Stimulated activated CD4-positive, alpha-beta T cell treated with anti-CD3 and anti-CD28 coated beads, Interleukin-1b, Interleukin-23, amount 100 ng/mL, for 1 hour (primary cell): ENCODE measurements at regions not wholly inside any gene's neighbourhood (a gene's known extent, or its start where the extent isn't known, plus 50 kb on each side); places are given as distances from the start of the nearest gene placed in this dataset.

ENCODE experiments used
- DNase-seq, 2 donors: peaks; one replicate each; pipeline ENCODE4 v3.0.0-alpha.2; 2020; ENCODE audit warnings: low read depth in 2 of 2

- no peak for DNase-seq
These were observed 686.9 kb upstream of the ID4 start for GRCh38 chr6:19150307-19150706.

- DNase-seq: no peak
These were observed 683.7 kb upstream of the ID4 start for GRCh38 chr6:19153270-19153980.

- no peak for DNase-seq
These were observed 683.2 kb upstream of the ID4 start for GRCh38 chr6:19153981-19154295.

- no peak for DNase-seq
These were observed 680.7 kb upstream of the ID4 start for GRCh38 chr6:19156443-19156842.

- no peak for DNase-seq
These were observed 679.7 kb upstream of the ID4 start for GRCh38 chr6:19157486-19157885.

GRCh38 chr6:19158586-19158985 lies 678.6 kb upstream of the ID4 start:
- no peak for DNase-seq

GRCh38 chr6:19159089-19159488 lies 678.1 kb upstream of the ID4 start:
- no peak for DNase-seq

GRCh38 chr6:19159561-19159960 lies 677.6 kb upstream of the ID4 start:
- DNase-seq: no peak

GRCh38 chr6:19160081-19160730 lies 677.0 kb upstream of the ID4 start:
- no peak for DNase-seq

GRCh38 chr6:19167251-19167650 lies 669.9 kb upstream of the ID4 start:
- DNase-seq: no peak

- no peak for DNase-seq
These were observed 667.8 kb upstream of the ID4 start for GRCh38 chr6:19169366-19169765.

- DNase-seq: no peak
These were observed 662.1 kb upstream of the ID4 start for GRCh38 chr6:19175023-19175422.

GRCh38 chr6:19180348-19181072 lies 656.7 kb upstream of the ID4 start:
- no peak for DNase-seq

- no peak for DNase-seq
These were observed 656.0 kb upstream of the ID4 start for GRCh38 chr6:19181211-19181610.

- DNase-seq: no peak
These were observed 643.5 kb upstream of the ID4 start for GRCh38 chr6:19193624-19194023.

GRCh38 chr6:19204445-19204844 lies 632.7 kb upstream of the ID4 start:
- no peak for DNase-seq

GRCh38 chr6:19205076-19205475 lies 632.1 kb upstream of the ID4 start:
- DNase-seq: no peak

GRCh38 chr6:19209202-19209601 lies 628.0 kb upstream of the ID4 start:
- no peak for DNase-seq

GRCh38 chr6:19210849-19211590 lies 626.1 kb upstream of the ID4 start:
- DNase-seq: no peak

- DNase-seq: no peak
These were observed 622.9 kb upstream of the ID4 start for GRCh38 chr6:19214231-19214630.

GRCh38 chr6:19219931-19220330 lies 617.2 kb upstream of the ID4 start:
- no peak for DNase-seq

- no peak for DNase-seq
These were observed 605.1 kb upstream of the ID4 start for GRCh38 chr6:19231878-19232561.
